ENCODE measurements at regions not wholly inside any gene's neighbourhood (a gene's known extent, or its start where the extent isn't known, plus 50 kb on each side); places are given as distances from the start of the nearest gene placed in this dataset.

DNA sequence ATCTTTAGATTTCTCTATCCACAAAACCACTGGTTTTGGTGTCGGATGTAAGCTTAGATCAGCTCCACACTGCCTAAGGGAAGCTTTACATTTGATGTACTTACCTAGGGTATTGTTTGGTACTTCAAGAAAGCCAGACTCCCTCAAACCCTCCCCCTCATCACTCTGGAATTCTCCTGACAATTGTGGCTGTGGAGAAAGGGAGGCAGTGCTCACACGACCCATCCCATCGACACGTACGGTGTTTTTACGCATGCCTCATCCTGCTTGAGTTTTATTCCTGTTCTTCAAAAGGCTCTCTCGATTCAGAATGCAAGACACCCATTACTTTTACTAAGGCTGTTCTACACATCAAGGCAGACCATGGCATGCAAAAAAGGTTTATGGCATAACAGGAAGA lies 67.3 kb upstream of the ONECUT1 start:
- TF ChIP-seq, protein P1, sequence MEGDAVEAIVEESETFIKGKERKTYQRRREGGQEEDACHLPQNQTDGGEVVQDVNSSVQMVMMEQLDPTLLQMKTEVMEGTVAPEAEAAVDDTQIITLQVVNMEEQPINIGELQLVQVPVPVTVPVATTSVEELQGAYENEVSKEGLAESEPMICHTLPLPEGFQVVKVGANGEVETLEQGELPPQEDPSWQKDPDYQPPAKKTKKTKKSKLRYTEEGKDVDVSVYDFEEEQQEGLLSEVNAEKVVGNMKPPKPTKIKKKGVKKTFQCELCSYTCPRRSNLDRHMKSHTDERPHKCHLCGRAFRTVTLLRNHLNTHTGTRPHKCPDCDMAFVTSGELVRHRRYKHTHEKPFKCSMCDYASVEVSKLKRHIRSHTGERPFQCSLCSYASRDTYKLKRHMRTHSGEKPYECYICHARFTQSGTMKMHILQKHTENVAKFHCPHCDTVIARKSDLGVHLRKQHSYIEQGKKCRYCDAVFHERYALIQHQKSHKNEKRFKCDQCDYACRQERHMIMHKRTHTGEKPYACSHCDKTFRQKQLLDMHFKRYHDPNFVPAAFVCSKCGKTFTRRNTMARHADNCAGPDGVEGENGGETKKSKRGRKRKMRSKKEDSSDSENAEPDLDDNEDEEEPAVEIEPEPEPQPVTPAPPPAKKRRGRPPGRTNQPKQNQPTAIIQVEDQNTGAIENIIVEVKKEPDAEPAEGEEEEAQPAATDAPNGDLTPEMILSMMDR (IDR thresholded peaks at IDR 0.05) = no peak
- TF ChIP-seq POLR2A (IDR thresholded peaks at IDR 0.05) = no peak
